BJ (cell line): ENCODE measurements at regions not wholly inside any gene's neighbourhood (a gene's known extent, or its start where the extent isn't known, plus 50 kb on each side); places are given as distances from the start of the nearest gene placed in this dataset.

Source experiments
- CTCF ChIA-PET: fragments of 350-600 bp; formaldehyde crosslinking; extraction: SDS; loops from one replicate; lab custom pipeline; 2021; ENCODE audit warnings: antibody characterized with exemption, inconsistent platforms; lab: Yijun Ruan, JAX
- POLR2A ChIA-PET: fragments of 300-600 bp; sonication (Branson Sonifier 250); formaldehyde crosslinking; extraction: SDS; loops from one replicate; lab custom pipeline; 2021; ENCODE audit warnings: antibody characterized with exemption; lab: Charles Lee
- DNase-seq: peaks from one replicate; pipeline ENCODE4 v3.0.0-alpha.2; 2011; ENCODE audit warnings: low read depth
- H3K27me3 ChIP-seq: 2 replicates; pipeline ENCODE4 v1.6.0; 2011; ENCODE audit warnings: low read length; ENCODE audit not compliant: control insufficient read depth, insufficient read depth
- H3K36me3 ChIP-seq: 2 replicates; pipeline ENCODE4 v1.5.1; 2011; ENCODE audit warnings: low read length; ENCODE audit not compliant: control insufficient read depth, insufficient read depth
- H3K4me3 ChIP-seq: 2 replicates; pipeline ENCODE4 v1.5.1; 2011; ENCODE audit warnings: low read depth, mild to moderate bottlenecking, control low read depth, low read length
- CTCF ChIP-seq: IDR thresholded peaks from 2 replicates; pipeline ENCODE4 v1.5.1; 2011; ENCODE audit warnings: low read depth, mild to moderate bottlenecking, control low read depth, inconsistent platforms, low read length, moderate library complexity; ENCODE audit not compliant: insufficient read depth

GRCh38 chr4:189507060-189507459 lies 433.6 kb upstream of the FRG1 start:
- Histone ChIP-seq H3K36me3 (no peaks in the 10 kb centered on the region), H3K27me3 (no peaks in the 10 kb centered on the region), H3K4me3 (no peak overlapping the region)
- DNase-seq = no peak
- POLR2A ChIA-PET = no interaction called here
- CTCF ChIA-PET = no interaction called here
- no peak for TF ChIP-seq CTCF

GRCh38 chr4:189510601-189511000 lies 430.1 kb upstream of the FRG1 start:
- CTCF ChIA-PET = no interaction called here
- no peak for TF ChIP-seq CTCF
- H3K27me3 ChIP-seq = no peaks in the 10 kb centered on the region

GRCh38 chr4:189511581-189511980 lies 429.1 kb upstream of the FRG1 start:
- no peaks in the 10 kb centered on the region for H3K36me3 ChIP-seq
- CTCF ChIA-PET = no interaction called here
- no peak for TF ChIP-seq CTCF

More at GRCh38 chr4:189510601-189511000, 430.1 kb upstream of the FRG1 start:
- no peak for DNase-seq
- POLR2A ChIA-PET = no interaction called here
- Histone ChIP-seq H3K4me3 (no peak overlapping the region), H3K36me3 (no peaks in the 10 kb centered on the region)

GRCh38 chr4:189513421-189513820 lies 427.3 kb upstream of the FRG1 start:
- POLR2A ChIA-PET = no interaction called here
- no peak overlapping the region for H3K4me3 ChIP-seq
- no peak for DNase-seq
- H3K36me3 ChIP-seq = no peaks in the 10 kb centered on the region
- no peak for TF ChIP-seq CTCF
- CTCF ChIA-PET = no interaction called here
- no peaks in the 10 kb centered on the region for H3K27me3 ChIP-seq

More at GRCh38 chr4:189511581-189511980, 429.1 kb upstream of the FRG1 start:
- no peaks in the 10 kb centered on the region for H3K27me3 ChIP-seq
- POLR2A ChIA-PET = no interaction called here
- no peak overlapping the region for H3K4me3 ChIP-seq
- DNase-seq = no peak

- no peaks in the 10 kb centered on the region for H3K27me3 ChIP-seq
- ChIA-PET POLR2A (no interaction called here), CTCF (no interaction called here)
- no peak for DNase-seq
- H3K4me3 ChIP-seq = no peak overlapping the region
- no peaks in the 10 kb centered on the region for H3K36me3 ChIP-seq
- TF ChIP-seq CTCF = no peak
Measured at GRCh38 chr4:189514209-189514608, 426.5 kb upstream of the FRG1 start.
